HFFc6 (cell line): ENCODE measurements at regions not wholly inside any gene's neighbourhood (a gene's known extent, or its start where the extent isn't known, plus 50 kb on each side); places are given as distances from the start of the nearest gene placed in this dataset.

Experiments used
- DNase-seq: peaks from one replicate; pipeline ENCODE4 v3.0.0-alpha.2; 2018
- H3K27ac Mint-ChIP-seq: 2 replicates; pipeline ENCODE4 v1.8.0; 2020; ENCODE audit warnings: mild to moderate bottlenecking, mixed read lengths
- H3K27me3 Mint-ChIP-seq: 2 replicates; pipeline ENCODE4 v1.8.0; 2021; ENCODE audit warnings: mild to moderate bottlenecking, moderate library complexity, mixed read lengths; ENCODE audit not compliant: insufficient read depth
- H3K36me3 Mint-ChIP-seq: 2 replicates; pipeline ENCODE4 v1.8.0; 2021; ENCODE audit warnings: low read depth, mixed read lengths
- H3K4me1 Mint-ChIP-seq: 2 replicates; pipeline ENCODE4 v1.8.0; 2020; ENCODE audit warnings: low read depth, mixed read lengths
- H3K4me3 Mint-ChIP-seq: 2 replicates; pipeline ENCODE4 v1.8.0; 2020; ENCODE audit warnings: mild to moderate bottlenecking, moderate library complexity, mixed read lengths
- H3K9me3 Mint-ChIP-seq: 2 replicates; pipeline ENCODE4 v1.8.0; 2020; ENCODE audit warnings: mild to moderate bottlenecking, mixed read lengths
- CTCF ChIP-seq: fragments of 200-600 bp; sonication (generic); IDR thresholded peaks from 2 replicates; pipeline ENCODE4 v1.5.0; 2021; ENCODE audit warnings: antibody characterized with exemption, mild to moderate bottlenecking

GRCh38 chr17:79517827-79518584 lies 92.8 kb downstream of the RBFOX3 start:
- H3K4me3 Mint-ChIP-seq, result no peak overlapping the region
- peaks cover 4% of the 10 kb centered on the region for H3K27me3 Mint-ChIP-seq
- H3K9me3 Mint-ChIP-seq, result peaks cover 28% of the 10 kb centered on the region
- peaks cover 7% of the 10 kb centered on the region; the same call in 1 of the 2 replicates for H3K36me3 Mint-ChIP-seq
- no peak overlapping the region for H3K27ac Mint-ChIP-seq
- no peak for DNase-seq
- TF ChIP-seq CTCF, result no peak
- H3K4me1 Mint-ChIP-seq, result no peaks in the 10 kb centered on the region

GRCh38 chr17:79515646-79516571 lies 94.9 kb downstream of the RBFOX3 start:
- Mint-ChIP-seq H3K36me3 (peaks cover 11% of the 10 kb centered on the region), H3K27me3 (peaks cover 3% of the 10 kb centered on the region), H3K27ac (no peak overlapping the region), H3K9me3 (peaks cover 35% of the 10 kb centered on the region), H3K4me1 (no peaks in the 10 kb centered on the region), H3K4me3 (no peak overlapping the region)
- no peak for TF ChIP-seq CTCF
- no peak for DNase-seq

GRCh38 chr17:79515110-79515509 lies 95.7 kb downstream of the RBFOX3 start:
- Mint-ChIP-seq H3K9me3 (peaks cover 38% of the 10 kb centered on the region), H3K27ac (no peak overlapping the region), H3K36me3 (peaks cover 11% of the 10 kb centered on the region), H3K27me3 (peaks cover 3% of the 10 kb centered on the region), H3K4me3 (no peak overlapping the region), H3K4me1 (no peaks in the 10 kb centered on the region)
- DNase-seq, result no peak
- no peak for TF ChIP-seq CTCF

GRCh38 chr17:79513820-79514535 lies 96.9 kb downstream of the RBFOX3 start:
- DNase-seq, result no peak
- Mint-ChIP-seq H3K4me3 (no peak overlapping the region), H3K27me3 (peaks cover 3% of the 10 kb centered on the region), H3K9me3 (peaks cover 44% of the 10 kb centered on the region), H3K27ac (no peak overlapping the region), H3K36me3 (peaks cover 15% of the 10 kb centered on the region), H3K4me1 (no peaks in the 10 kb centered on the region)
- TF ChIP-seq CTCF, result no peak

GRCh38 chr17:79513206-79513605 lies 97.6 kb downstream of the RBFOX3 start:
- H3K27me3 Mint-ChIP-seq, result peaks cover 3% of the 10 kb centered on the region
- no peak overlapping the region for H3K4me3 Mint-ChIP-seq
- TF ChIP-seq CTCF, result no peak
- H3K36me3 Mint-ChIP-seq, result peaks cover 15% of the 10 kb centered on the region
- H3K4me1 Mint-ChIP-seq, result no peaks in the 10 kb centered on the region
- no peak for DNase-seq
- peaks cover 44% of the 10 kb centered on the region for H3K9me3 Mint-ChIP-seq
- no peak overlapping the region for H3K27ac Mint-ChIP-seq
